ENCODE measurements at regions not wholly inside any gene's neighbourhood (a gene's known extent, or its start where the extent isn't known, plus 50 kb on each side); places are given as distances from the start of the nearest gene placed in this dataset.
"Not testable (repeated sequence)": the region's sequence is repeated elsewhere in the genome, so short reads cannot be mapped to it uniquely, and the experiment has no call there.

GRCh38 chr15:81775779-81776178, 270.0 kb downstream of the MEX3B start:
- in situ Hi-C loops (cut with HindIII; ENCODE audit: low pct_unique_long_range_greater_than_20kb, low sequenced_read_pairs); DNase-seq (ENCODE audit: low read depth, low spot score): not testable (repeated sequence)

GRCh38 chr15:81774309-81774708, 271.5 kb downstream of the MEX3B start:
- in situ Hi-C loops (cut with HindIII; ENCODE audit: low pct_unique_long_range_greater_than_20kb, low sequenced_read_pairs): no loop called here
- no peak for DNase-seq (ENCODE audit: low read depth, low spot score)

- DNase-seq (ENCODE audit: low read depth, low spot score): no peak
- in situ Hi-C loops (cut with HindIII; ENCODE audit: low pct_unique_long_range_greater_than_20kb, low sequenced_read_pairs): no loop called here
These were observed 277.0 kb downstream of the MEX3B start for GRCh38 chr15:81768773-81769172.

- in situ Hi-C loops (cut with HindIII; ENCODE audit: low pct_unique_long_range_greater_than_20kb, low sequenced_read_pairs): no loop called here
- DNase-seq (ENCODE audit: low read depth, low spot score): no peak
These were observed 278.9 kb downstream of the MEX3B start for GRCh38 chr15:81766829-81767475.

GRCh38 chr15:81765816-81766215, 280.0 kb downstream of the MEX3B start:
- in situ Hi-C loops (cut with HindIII; ENCODE audit: low pct_unique_long_range_greater_than_20kb, low sequenced_read_pairs): no loop called here
- DNase-seq (ENCODE audit: low read depth, low spot score): no peak

- DNase-seq (ENCODE audit: low read depth, low spot score): no peak
- in situ Hi-C loops (cut with HindIII; ENCODE audit: low pct_unique_long_range_greater_than_20kb, low sequenced_read_pairs): no loop called here
These were observed 282.5 kb downstream of the MEX3B start for GRCh38 chr15:81763304-81763703.

- no peak for DNase-seq (ENCODE audit: low read depth, low spot score)
- in situ Hi-C loops (cut with HindIII; ENCODE audit: low pct_unique_long_range_greater_than_20kb, low sequenced_read_pairs): no loop called here
These were observed 285.1 kb downstream of the MEX3B start for GRCh38 chr15:81760686-81761085.

GRCh38 chr15:81758818-81759284, 287.0 kb downstream of the MEX3B start:
- in situ Hi-C loops (cut with HindIII; ENCODE audit: low pct_unique_long_range_greater_than_20kb, low sequenced_read_pairs): no loop called here
- DNase-seq (ENCODE audit: low read depth, low spot score): no peak

GRCh38 chr15:81755626-81756025, 290.2 kb downstream of the MEX3B start:
- DNase-seq (ENCODE audit: low read depth, low spot score): no peak
- in situ Hi-C loops (cut with HindIII; ENCODE audit: low pct_unique_long_range_greater_than_20kb, low sequenced_read_pairs): no loop called here

GRCh38 chr15:81754078-81754477, 291.7 kb downstream of the MEX3B start:
- in situ Hi-C loops (cut with HindIII; ENCODE audit: low pct_unique_long_range_greater_than_20kb, low sequenced_read_pairs): no loop called here
- DNase-seq (ENCODE audit: low read depth, low spot score): no peak

- DNase-seq (ENCODE audit: low read depth, low spot score): peak; percentile 44
- in situ Hi-C loops (cut with HindIII; ENCODE audit: low pct_unique_long_range_greater_than_20kb, low sequenced_read_pairs): no loop called here
These were observed 292.8 kb downstream of the MEX3B start for GRCh38 chr15:81752974-81753373.

GRCh38 chr15:81752546-81752942, 293.3 kb downstream of the MEX3B start:
- DNase-seq (ENCODE audit: low read depth, low spot score): peak; percentile 61
- in situ Hi-C loops (cut with HindIII; ENCODE audit: low pct_unique_long_range_greater_than_20kb, low sequenced_read_pairs): no loop called here

- no peak for DNase-seq (ENCODE audit: low read depth, low spot score)
- in situ Hi-C loops (cut with HindIII; ENCODE audit: low pct_unique_long_range_greater_than_20kb, low sequenced_read_pairs): no loop called here
These were observed 293.8 kb downstream of the MEX3B start for GRCh38 chr15:81751816-81752545.

- no peak for DNase-seq (ENCODE audit: low read depth, low spot score)
- in situ Hi-C loops (cut with HindIII; ENCODE audit: low pct_unique_long_range_greater_than_20kb, low sequenced_read_pairs): no loop called here
These were observed 294.6 kb downstream of the MEX3B start for GRCh38 chr15:81751256-81751655.

GRCh38 chr15:81749716-81750375, 296.0 kb downstream of the MEX3B start:
- in situ Hi-C loops (cut with HindIII; ENCODE audit: low pct_unique_long_range_greater_than_20kb, low sequenced_read_pairs): no loop called here
- DNase-seq (ENCODE audit: low read depth, low spot score): no peak

- DNase-seq (ENCODE audit: low read depth, low spot score): no peak
- in situ Hi-C loops (cut with HindIII; ENCODE audit: low pct_unique_long_range_greater_than_20kb, low sequenced_read_pairs): no loop called here
These were observed 298.3 kb downstream of the MEX3B start for GRCh38 chr15:81747482-81747881.

GRCh38 chr15:81747026-81747425, 298.8 kb downstream of the MEX3B start:
- in situ Hi-C loops (cut with HindIII; ENCODE audit: low pct_unique_long_range_greater_than_20kb, low sequenced_read_pairs): no loop called here
- no peak for DNase-seq (ENCODE audit: low read depth, low spot score)

- in situ Hi-C loops (cut with HindIII; ENCODE audit: low pct_unique_long_range_greater_than_20kb, low sequenced_read_pairs): no loop called here
- DNase-seq (ENCODE audit: low read depth, low spot score): no peak
These were observed 301.5 kb downstream of the MEX3B start for GRCh38 chr15:81744364-81744763.

GRCh38 chr15:81740416-81740815, 305.4 kb downstream of the MEX3B start:
- in situ Hi-C loops (cut with HindIII; ENCODE audit: low pct_unique_long_range_greater_than_20kb, low sequenced_read_pairs): no loop called here
- no peak for DNase-seq (ENCODE audit: low read depth, low spot score)

Measured in SK-MEL-5 (cell line).